Activated CD8-positive, alpha-beta memory T cell treated with anti-CD3 and anti-CD28 coated beads, Interleukin-2, amount 50 U/mL, for 1 hour (primary cell): ENCODE measurements at regions not wholly inside any gene's neighbourhood (a gene's known extent, or its start where the extent isn't known, plus 50 kb on each side); places are given as distances from the start of the nearest gene placed in this dataset.
"Not testable (repeated sequence)": the region's sequence is repeated elsewhere in the genome, so short reads cannot be mapped to it uniquely, and the experiment has no call there.

ENCODE experiments used
- DNase-seq: peaks from one replicate; pipeline ENCODE4 v3.0.0-alpha.2; 2020; ENCODE audit errors: extremely low read depth

DNA sequence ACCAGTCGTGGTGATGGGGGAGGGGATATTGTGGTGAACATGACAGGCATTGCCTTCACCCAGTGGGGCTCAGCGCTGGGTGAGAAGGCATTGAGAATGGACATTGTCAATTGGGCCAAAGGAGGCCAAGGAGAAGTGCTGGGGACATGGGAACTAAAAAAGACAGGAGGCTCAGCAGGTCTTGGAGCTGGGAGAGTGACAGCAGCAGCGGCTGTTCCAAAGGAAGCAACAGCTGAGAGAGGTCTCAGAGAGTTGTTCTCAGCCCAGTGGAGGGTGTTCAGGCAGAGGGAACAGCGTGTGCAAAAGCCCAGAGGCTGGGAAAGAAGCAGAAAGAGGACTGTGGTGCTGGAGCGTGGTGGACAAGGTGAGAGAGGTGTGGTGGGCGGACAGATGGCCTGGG is 56.6 kb upstream of the ASNS start:
- not testable (repeated sequence) for DNase-seq

DNA sequence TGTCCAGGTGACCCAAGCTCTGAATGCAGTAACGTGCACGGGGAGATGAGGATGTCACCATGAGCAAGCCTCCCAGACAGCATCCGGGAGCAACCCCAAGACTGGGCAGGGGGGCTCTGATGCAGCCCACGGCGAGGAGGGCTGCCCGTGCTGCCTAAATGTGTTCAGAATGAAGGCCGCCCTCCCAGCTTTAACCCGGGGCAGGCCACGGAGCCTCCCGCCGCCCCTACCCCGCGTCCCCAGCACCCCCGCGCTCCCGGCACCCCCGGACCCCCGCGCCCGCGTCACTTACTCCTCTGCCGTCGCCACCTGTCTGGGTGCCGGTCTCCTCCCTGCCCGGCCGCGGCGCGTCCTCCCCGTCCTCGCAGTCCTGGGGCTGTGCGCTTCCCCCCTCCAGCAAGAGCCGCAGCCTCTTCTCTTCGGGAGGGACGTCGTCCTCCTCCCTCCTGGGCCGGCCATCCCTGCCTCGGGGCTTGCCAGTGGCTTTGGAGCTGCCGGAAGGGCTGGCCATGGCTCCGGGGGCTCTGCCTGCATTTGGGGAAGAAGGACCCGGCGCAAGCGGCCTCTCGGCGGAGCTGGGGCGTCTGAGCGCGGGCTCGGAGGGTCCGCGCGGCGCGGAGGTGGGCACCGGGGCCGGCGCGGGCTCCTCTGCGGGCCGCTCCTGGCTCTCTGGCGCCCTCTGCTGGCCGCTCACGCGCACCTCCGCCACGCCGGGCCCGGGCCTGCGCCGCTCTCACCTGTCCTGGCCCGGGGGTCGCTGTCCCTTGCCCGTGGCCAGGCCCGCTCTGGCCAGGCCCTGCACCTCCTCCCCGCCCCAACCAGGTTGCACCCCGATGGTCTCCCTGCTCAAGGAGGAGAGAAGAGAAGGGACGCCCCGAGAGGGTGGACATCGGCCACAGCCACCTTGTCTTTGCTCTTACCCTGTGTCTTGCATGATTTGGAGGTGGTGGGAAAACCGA is 55.9 kb upstream of the ASNS start:
- DNase-seq, result peak; percentile 4
